HCT116 (cell line): ENCODE measurements at regions not wholly inside any gene's neighbourhood (a gene's known extent, or its start where the extent isn't known, plus 50 kb on each side); places are given as distances from the start of the nearest gene placed in this dataset.

ENCODE experiments used
- CTCF ChIP-seq, 3 experiments: fragments of 200-600 bp in 1 of 3; sonication (generic) in 1 of 3; IDR thresholded peaks in 2 of 3; conservative IDR thresholded peaks in 1 of 3; 2 replicates each; pipeline ENCODE4 v1.5.1; 2012 to 2017; ENCODE audit warnings: low read depth in 2 of 3, low read length in 2 of 3, antibody characterized with exemption in 1 of 3, borderline replicate concordance in 1 of 3, control low read depth in 1 of 3, mild to moderate bottlenecking in 1 of 3, mixed read lengths in 1 of 3, mixed run types in 1 of 3, moderate library complexity in 1 of 3; ENCODE audit not compliant: insufficient read depth in 1 of 3
- EZH2 ChIP-seq: fragments of 200-600 bp; sonication (generic); IDR thresholded peaks from 2 replicates; pipeline ENCODE4 v1.6.1; 2017; ENCODE audit warnings: antibody characterized with exemption, mixed run types
- POLR2AphosphoS5 ChIP-seq: IDR thresholded peaks from 2 replicates; pipeline ENCODE4 v1.6.1; 2011; ENCODE audit warnings: mild to moderate bottlenecking, low read depth, low read length, moderate library complexity
- REST ChIP-seq: IDR thresholded peaks from 2 replicates; pipeline ENCODE4 v1.6.1; 2012; ENCODE audit warnings: low read depth

- no peak for TF ChIP-seq REST
- TF ChIP-seq CTCF (IDR thresholded peaks at IDR 0.05 in 2 of 3, conservative IDR thresholded peaks at IDR 0.05 in 1 of 3; ENCODE audit: borderline replicate concordance in 1 of 3, insufficient read depth in 1 of 3, low read depth in 2 of 3, low read length in 2 of 3) = no peak
- TF ChIP-seq EZH2 = no peak
- TF ChIP-seq POLR2AphosphoS5 = no peak
Measured at GRCh38 chr10:131585761-131586160, 274.2 kb upstream of the TCERG1L start.
